ENCODE measurements at regions not wholly inside any gene's neighbourhood (a gene's known extent, or its start where the extent isn't known, plus 50 kb on each side); places are given as distances from the start of the nearest gene placed in this dataset.

DNA sequence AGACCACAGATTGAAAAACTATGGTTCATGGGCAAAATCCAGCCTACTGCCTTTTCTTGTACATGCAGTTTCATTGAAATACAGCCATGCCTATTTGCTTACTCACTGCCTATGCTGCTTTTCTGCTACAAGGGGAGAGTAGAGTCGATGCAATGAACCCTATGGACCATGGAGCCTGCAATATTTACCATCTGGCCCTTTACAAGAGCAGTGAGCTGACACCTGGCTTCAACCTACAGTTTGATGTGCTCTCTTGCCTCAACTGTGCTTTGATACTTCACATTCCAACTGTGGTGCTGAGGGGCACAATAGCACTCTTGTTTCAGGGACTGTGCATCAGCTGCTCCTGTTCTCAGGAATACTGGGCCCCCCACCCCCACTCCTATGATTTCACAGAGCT, 239.5 kb upstream of the SORL1-AS1 start:
- Histone ChIP-seq H3K36me3 (no peaks in the 10 kb centered on the region), H3K27ac (no peak overlapping the region), H3K27me3 (replicated peaks) (no peaks in the 10 kb centered on the region), H3K4me1 (replicated peaks) (no peaks in the 10 kb centered on the region), H3K9me3 (replicated peaks) (no peaks in the 10 kb centered on the region), H3K4me3 (no peak overlapping the region)
- no peak for DNase-seq (ENCODE audit: low read depth in 1 of 2, low spot score in 2 of 2)

- no peak overlapping the region for H3K27ac ChIP-seq
- H3K27me3 ChIP-seq (replicated peaks), result no peaks in the 10 kb centered on the region
- H3K4me3 ChIP-seq, result no peak overlapping the region
- no peak for DNase-seq (ENCODE audit: low read depth in 1 of 2, low spot score in 2 of 2)
- H3K36me3 ChIP-seq, result no peaks in the 10 kb centered on the region
- H3K4me1 ChIP-seq (replicated peaks), result no peaks in the 10 kb centered on the region
- H3K9me3 ChIP-seq (replicated peaks), result no peaks in the 10 kb centered on the region
Measured at GRCh38 chr11:121688860-121689614, 236.3 kb upstream of the SORL1-AS1 start.

- H3K36me3 ChIP-seq, result no peaks in the 10 kb centered on the region
- H3K9me3 ChIP-seq (replicated peaks), result no peaks in the 10 kb centered on the region
- no peak overlapping the region for H3K27ac ChIP-seq
- no peak overlapping the region for H3K4me3 ChIP-seq
- no peak for DNase-seq (ENCODE audit: low read depth in 1 of 2, low spot score in 2 of 2)
- H3K4me1 ChIP-seq (replicated peaks), result no peaks in the 10 kb centered on the region
- H3K27me3 ChIP-seq (replicated peaks), result no peaks in the 10 kb centered on the region
Measured at GRCh38 chr11:121688055-121688491, 235.3 kb upstream of the SORL1-AS1 start.

DNA sequence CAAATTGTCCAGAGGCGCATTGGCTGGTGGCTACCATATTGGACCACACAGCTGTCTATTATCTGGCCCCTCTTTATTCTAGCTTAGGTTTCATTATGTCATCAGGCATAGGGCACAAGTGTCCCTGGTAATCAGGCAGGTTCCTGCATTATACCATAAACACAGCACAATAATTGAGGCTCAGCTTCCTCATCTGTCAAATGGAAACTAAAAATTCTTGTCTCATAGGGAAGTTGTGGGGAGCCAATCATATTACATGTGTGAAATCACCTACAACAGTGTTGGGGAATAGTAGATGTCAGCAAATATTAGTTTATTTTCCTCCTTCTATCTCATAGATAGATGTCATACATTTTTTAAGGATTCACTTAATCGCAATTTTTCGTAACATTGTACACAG, 231.0 kb upstream of the SORL1-AS1 start:
- Histone ChIP-seq H3K4me3 (no peak overlapping the region), H3K4me1 (replicated peaks) (no peaks in the 10 kb centered on the region), H3K36me3 (no peaks in the 10 kb centered on the region), H3K27me3 (replicated peaks) (no peaks in the 10 kb centered on the region), H3K9me3 (replicated peaks) (no peaks in the 10 kb centered on the region), H3K27ac (no peak overlapping the region)
- DNase-seq (ENCODE audit: low read depth in 1 of 2, low spot score in 2 of 2), result no peak

Measured in SJSA1 (cell line).